BJ (cell line): ENCODE measurements at regions not wholly inside any gene's neighbourhood (a gene's known extent, or its start where the extent isn't known, plus 50 kb on each side); places are given as distances from the start of the nearest gene placed in this dataset.

Experiments used
- CTCF ChIA-PET: fragments of 350-600 bp; formaldehyde crosslinking; extraction: SDS; loops from one replicate; lab custom pipeline; 2021; ENCODE audit warnings: antibody characterized with exemption, inconsistent platforms; lab: Yijun Ruan, JAX
- POLR2A ChIA-PET: fragments of 300-600 bp; sonication (Branson Sonifier 250); formaldehyde crosslinking; extraction: SDS; loops from one replicate; lab custom pipeline; 2021; ENCODE audit warnings: antibody characterized with exemption; lab: Charles Lee
- DNase-seq: peaks from one replicate; pipeline ENCODE4 v3.0.0-alpha.2; 2011; ENCODE audit warnings: low read depth
- H3K27me3 ChIP-seq: 2 replicates; pipeline ENCODE4 v1.6.0; 2011; ENCODE audit warnings: low read length; ENCODE audit not compliant: control insufficient read depth, insufficient read depth
- H3K36me3 ChIP-seq: 2 replicates; pipeline ENCODE4 v1.5.1; 2011; ENCODE audit warnings: low read length; ENCODE audit not compliant: control insufficient read depth, insufficient read depth
- H3K4me3 ChIP-seq: 2 replicates; pipeline ENCODE4 v1.5.1; 2011; ENCODE audit warnings: low read depth, mild to moderate bottlenecking, control low read depth, low read length
- CTCF ChIP-seq: IDR thresholded peaks from 2 replicates; pipeline ENCODE4 v1.5.1; 2011; ENCODE audit warnings: low read depth, mild to moderate bottlenecking, control low read depth, inconsistent platforms, low read length, moderate library complexity; ENCODE audit not compliant: insufficient read depth

GRCh38 chr21:16418642-16419041 lies 688.9 kb downstream of the USP25 start:
- TF ChIP-seq CTCF: no peak
- Histone ChIP-seq H3K4me3 (no peak overlapping the region), H3K27me3 (no peaks in the 10 kb centered on the region), H3K36me3 (no peaks in the 10 kb centered on the region)
- DNase-seq: no peak
- POLR2A ChIA-PET: no interaction called here
- CTCF ChIA-PET: interaction anchor here (0.6 to 1.4 kb wide), 2 partner anchors 14 to 337 kb away, joined by 3 to 4 read pairs; no protein-coding TSS in a partner anchor

- TF ChIP-seq CTCF: no peak
- Histone ChIP-seq H3K4me3 (no peak overlapping the region), H3K27me3 (no peaks in the 10 kb centered on the region), H3K36me3 (no peaks in the 10 kb centered on the region)
- DNase-seq: no peak
- POLR2A ChIA-PET: interaction anchor here (0.7 kb wide), 1 partner anchor 545 kb away, joined by 14 read pairs; no protein-coding TSS in a partner anchor
- CTCF ChIA-PET: interaction anchor here (1.4 kb wide), 1 partner anchor 337 kb away, joined by 4 read pairs; no protein-coding TSS in a partner anchor
Measured at GRCh38 chr21:16419188-16419921, 689.6 kb downstream of the USP25 start.

- POLR2A ChIA-PET: interaction anchor here (0.7 kb wide), 1 partner anchor 545 kb away, joined by 14 read pairs; no protein-coding TSS in a partner anchor
- Histone ChIP-seq H3K4me3 (no peak overlapping the region), H3K27me3 (no peaks in the 10 kb centered on the region), H3K36me3 (no peaks in the 10 kb centered on the region)
- no peak for DNase-seq
- CTCF ChIA-PET: no interaction called here
- no peak for TF ChIP-seq CTCF
Measured at GRCh38 chr21:16420031-16420724, 690.4 kb downstream of the USP25 start.

DNA sequence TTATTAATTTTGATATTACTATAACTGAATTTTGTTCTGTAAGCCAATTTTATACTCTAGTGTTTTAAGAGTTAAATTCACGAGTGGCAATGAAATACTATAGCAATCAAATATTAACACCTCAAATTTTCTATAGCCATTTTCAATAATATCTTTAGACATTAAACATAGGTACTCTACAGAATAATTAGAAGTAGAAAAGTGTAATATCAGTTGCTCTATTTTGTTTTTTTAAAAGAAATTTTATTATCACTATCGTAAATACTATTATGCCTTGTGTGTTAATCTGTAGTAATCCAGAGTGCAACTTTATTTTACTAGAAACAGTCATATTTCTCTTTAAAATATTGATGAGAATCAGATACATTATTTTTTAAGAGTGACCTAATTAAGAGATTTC lies 691.2 kb downstream of the USP25 start:
- no peaks in the 10 kb centered on the region for H3K27me3 ChIP-seq
- ChIA-PET CTCF (no interaction called here), POLR2A (no interaction called here)
- no peak for DNase-seq
- H3K4me3 ChIP-seq: no peak overlapping the region
- no peaks in the 10 kb centered on the region for H3K36me3 ChIP-seq
- TF ChIP-seq CTCF: no peak

- POLR2A ChIA-PET: no interaction called here
- Histone ChIP-seq H3K36me3 (no peaks in the 10 kb centered on the region), H3K4me3 (no peak overlapping the region), H3K27me3 (no peaks in the 10 kb centered on the region)
- no peak for DNase-seq
- no peak for TF ChIP-seq CTCF
- CTCF ChIA-PET: no interaction called here
Measured at GRCh38 chr21:16421965-16422364, 692.2 kb downstream of the USP25 start.
